ENCODE measurements at regions not wholly inside any gene's neighbourhood (a gene's known extent, or its start where the extent isn't known, plus 50 kb on each side); places are given as distances from the start of the nearest gene placed in this dataset.

DNA sequence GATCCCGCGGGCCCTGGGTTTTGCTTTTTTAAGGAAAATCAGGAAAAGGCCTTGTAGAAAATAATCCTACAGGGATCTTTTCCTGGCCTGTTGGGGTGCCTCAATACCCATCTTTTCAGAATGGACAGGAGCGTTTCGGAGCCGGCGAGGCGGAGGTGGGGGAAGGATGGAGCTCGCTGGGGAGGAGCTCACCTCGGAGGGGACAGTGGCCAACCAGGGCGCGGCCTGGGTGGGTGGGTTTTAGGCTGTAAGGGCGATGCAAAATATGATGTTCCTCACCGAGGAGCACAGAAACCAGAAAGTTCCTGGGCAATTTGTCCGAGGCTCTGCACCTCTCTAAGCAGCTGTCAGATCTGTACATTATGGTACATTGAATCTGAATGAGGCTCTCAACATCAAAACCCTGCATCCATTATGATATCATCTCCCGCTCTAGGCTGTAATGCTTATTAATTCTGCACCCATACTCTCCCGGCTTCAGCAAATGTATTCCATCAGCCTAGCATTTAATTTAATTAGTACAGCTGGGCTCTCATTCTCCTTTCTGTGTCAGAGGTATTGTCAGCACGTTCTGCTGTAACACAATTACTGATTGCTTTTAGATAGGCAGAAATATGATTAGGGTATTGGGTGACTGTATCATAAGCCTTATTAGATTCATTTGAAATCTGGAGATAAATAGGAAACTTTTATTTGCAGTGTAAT, 90.3 kb upstream of the SOX1 start:
- H3K4me3 ChIP-seq, result no peak overlapping the region
- 91 to 92% methylated on average over 17 of the region's 17 CpGs for WGBS, 2 donors
- no peaks in the 10 kb centered on the region for H3K36me3 ChIP-seq
- H3K27ac ChIP-seq, result no peak overlapping the region
- TF ChIP-seq, protein P1, sequence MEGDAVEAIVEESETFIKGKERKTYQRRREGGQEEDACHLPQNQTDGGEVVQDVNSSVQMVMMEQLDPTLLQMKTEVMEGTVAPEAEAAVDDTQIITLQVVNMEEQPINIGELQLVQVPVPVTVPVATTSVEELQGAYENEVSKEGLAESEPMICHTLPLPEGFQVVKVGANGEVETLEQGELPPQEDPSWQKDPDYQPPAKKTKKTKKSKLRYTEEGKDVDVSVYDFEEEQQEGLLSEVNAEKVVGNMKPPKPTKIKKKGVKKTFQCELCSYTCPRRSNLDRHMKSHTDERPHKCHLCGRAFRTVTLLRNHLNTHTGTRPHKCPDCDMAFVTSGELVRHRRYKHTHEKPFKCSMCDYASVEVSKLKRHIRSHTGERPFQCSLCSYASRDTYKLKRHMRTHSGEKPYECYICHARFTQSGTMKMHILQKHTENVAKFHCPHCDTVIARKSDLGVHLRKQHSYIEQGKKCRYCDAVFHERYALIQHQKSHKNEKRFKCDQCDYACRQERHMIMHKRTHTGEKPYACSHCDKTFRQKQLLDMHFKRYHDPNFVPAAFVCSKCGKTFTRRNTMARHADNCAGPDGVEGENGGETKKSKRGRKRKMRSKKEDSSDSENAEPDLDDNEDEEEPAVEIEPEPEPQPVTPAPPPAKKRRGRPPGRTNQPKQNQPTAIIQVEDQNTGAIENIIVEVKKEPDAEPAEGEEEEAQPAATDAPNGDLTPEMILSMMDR (IDR thresholded peaks at IDR 0.05), result no peak
- TF ChIP-seq EP300 (IDR thresholded peaks at IDR 0.05) (no peak), POLR2A (IDR thresholded peaks at IDR 0.05) (no peak), POLR2AphosphoS5 (IDR thresholded peaks at IDR 0.05) (no peak)
- no peaks in the 10 kb centered on the region for H3K9me3 ChIP-seq
- H3K4me1 ChIP-seq, result peaks cover 0 to 6% (median 0%) of the 10 kb centered on the region in 4 donors
- DNase-seq, result no peak
- H3K27me3 ChIP-seq, result no peaks in the 10 kb centered on the region
- no peak for ATAC-seq (ENCODE audit: low FRiP score in 2 of 2)

DNA sequence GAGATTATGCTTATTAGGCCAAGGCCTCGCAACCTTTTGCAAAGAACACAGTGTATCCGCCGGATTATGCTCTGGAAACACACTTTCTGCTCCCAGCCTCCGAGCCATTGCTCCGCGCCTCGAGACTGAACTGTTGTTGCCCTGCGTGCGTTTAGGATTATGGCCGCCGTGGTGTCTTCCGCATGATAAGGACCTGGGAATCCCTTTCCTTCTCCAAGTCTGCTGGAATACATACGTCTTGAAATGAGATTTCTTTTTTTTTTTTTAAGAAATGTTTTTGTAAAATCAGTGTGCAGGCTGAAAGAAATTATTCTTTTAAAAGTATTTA, 89.8 kb upstream of the SOX1 start:
- Histone ChIP-seq H3K27me3 (no peaks in the 10 kb centered on the region), H3K36me3 (no peaks in the 10 kb centered on the region), H3K9me3 (no peaks in the 10 kb centered on the region), H3K4me1 (peaks cover 0 to 6% (median 0%) of the 10 kb centered on the region in 4 donors), H3K4me3 (no peak overlapping the region), H3K27ac (no peak overlapping the region)
- DNase-seq (no peak), ATAC-seq (ENCODE audit: low FRiP score in 2 of 2) (no peak)
- TF ChIP-seq, protein P1 (IDR thresholded peaks at IDR 0.05), result no peak
- TF ChIP-seq EP300 (IDR thresholded peaks at IDR 0.05) (no peak), POLR2AphosphoS5 (IDR thresholded peaks at IDR 0.05) (no peak), POLR2A (IDR thresholded peaks at IDR 0.05) (no peak)
- 92 to 93% methylated on average over 13 of the region's 13 CpGs for WGBS, 2 donors

DNA sequence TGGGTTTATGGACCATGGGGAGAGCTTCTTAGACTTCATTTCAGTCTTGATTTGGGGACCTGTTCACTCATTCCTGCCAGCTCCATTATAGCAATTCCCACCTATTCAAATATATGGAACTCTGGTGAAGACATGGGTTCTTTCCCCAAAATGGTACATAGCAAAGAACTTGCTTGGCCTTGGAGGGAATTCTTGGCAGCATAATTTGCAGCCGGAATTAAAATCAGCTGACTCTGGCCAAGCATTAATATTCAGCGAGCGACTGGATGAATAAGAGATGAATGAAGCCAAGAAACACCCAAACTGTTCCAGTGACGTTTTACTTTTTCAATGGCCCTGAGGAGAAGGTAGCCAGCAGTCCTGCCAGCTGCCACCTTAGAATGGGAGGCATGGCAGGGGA, 88.4 kb upstream of the SOX1 start:
- 60 to 63% methylated on average over 4 of the region's 4 CpGs for WGBS, 2 donors
- Histone ChIP-seq H3K27ac (no peak overlapping the region), H3K27me3 (no peaks in the 10 kb centered on the region), H3K4me3 (no peak overlapping the region), H3K9me3 (no peaks in the 10 kb centered on the region), H3K36me3 (no peaks in the 10 kb centered on the region), H3K4me1 (peaks cover 0 to 6% (median 0%) of the 10 kb centered on the region in 4 donors)
- DNase-seq, result no peak
- TF ChIP-seq, protein P1 (IDR thresholded peaks at IDR 0.05), result no peak
- TF ChIP-seq POLR2AphosphoS5 (IDR thresholded peaks at IDR 0.05) (no peak), POLR2A (IDR thresholded peaks at IDR 0.05) (no peak), EP300 (IDR thresholded peaks at IDR 0.05) (no peak)
- no peak for ATAC-seq (ENCODE audit: low FRiP score in 2 of 2)

DNA sequence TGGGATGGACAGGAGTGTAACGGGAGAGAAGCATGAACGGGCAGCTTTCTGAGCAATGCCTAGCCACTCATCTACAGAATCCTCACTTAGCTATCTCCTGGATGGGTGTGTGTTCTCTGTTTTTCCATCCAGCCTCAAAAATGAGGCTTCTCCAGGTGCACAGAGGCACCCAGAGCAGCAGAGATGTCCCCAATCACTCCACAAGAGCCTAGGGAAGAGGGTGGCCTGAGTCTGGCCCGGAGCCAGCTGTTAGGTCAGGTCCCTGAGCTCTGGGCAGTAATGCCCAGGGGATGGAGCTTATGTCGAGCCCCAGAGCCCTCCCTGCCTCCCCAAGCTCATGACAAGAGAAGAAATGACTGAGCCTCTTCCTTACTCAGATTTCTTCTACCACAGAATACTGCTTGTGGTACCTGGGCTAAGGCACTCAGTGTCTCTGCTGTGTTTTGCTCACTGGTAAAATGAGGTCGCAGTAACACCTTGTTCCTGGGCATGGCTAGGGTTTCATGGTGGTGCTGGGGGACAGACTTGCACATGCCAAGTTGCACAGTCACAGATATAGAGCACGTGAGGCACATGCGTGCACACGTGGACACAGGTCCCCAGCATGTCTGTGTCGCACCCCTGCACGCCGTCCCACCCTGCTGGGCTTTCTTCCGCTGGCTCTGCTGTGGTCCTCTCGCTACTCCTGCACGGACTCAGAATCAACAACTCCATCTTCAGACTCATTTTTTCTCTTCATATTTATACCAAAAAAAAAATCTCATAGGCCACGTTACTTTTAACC, 86.6 kb upstream of the SOX1 start:
- no peak for ATAC-seq (ENCODE audit: low FRiP score in 2 of 2)
- H3K4me3 ChIP-seq, result no peak overlapping the region
- no peak for TF ChIP-seq EP300 (IDR thresholded peaks at IDR 0.05)
- no peak for TF ChIP-seq POLR2AphosphoS5 (IDR thresholded peaks at IDR 0.05)
- no peak for TF ChIP-seq POLR2A (IDR thresholded peaks at IDR 0.05)
- TF ChIP-seq, protein P1 (IDR thresholded peaks at IDR 0.05), result no peak

More for the DNA sequence above, 86.6 kb upstream of the SOX1 start:
- DNase-seq, result no peak
- Histone ChIP-seq H3K27me3 (no peaks in the 10 kb centered on the region), H3K4me1 (no peaks in the 10 kb centered on the region), H3K9me3 (no peaks in the 10 kb centered on the region), H3K36me3 (no peaks in the 10 kb centered on the region), H3K27ac (no peak overlapping the region)
- 85 to 89% methylated on average over 13 to 15 of the region's 15 CpGs for WGBS, 2 donors
